COLO668 (cell line): ENCODE measurements at regions not wholly inside any gene's neighbourhood (a gene's known extent, or its start where the extent isn't known, plus 50 kb on each side); places are given as distances from the start of the nearest gene placed in this dataset.
"Not testable (repeated sequence)": the region's sequence is repeated elsewhere in the genome, so short reads cannot be mapped to it uniquely, and the experiment has no call there.

Source experiments
- DNase-seq: peaks from one replicate; lab custom pipeline; 2025; ENCODE audit not compliant: unreplicated experiment; lab: John Stamatoyannopoulos, UW

DNA sequence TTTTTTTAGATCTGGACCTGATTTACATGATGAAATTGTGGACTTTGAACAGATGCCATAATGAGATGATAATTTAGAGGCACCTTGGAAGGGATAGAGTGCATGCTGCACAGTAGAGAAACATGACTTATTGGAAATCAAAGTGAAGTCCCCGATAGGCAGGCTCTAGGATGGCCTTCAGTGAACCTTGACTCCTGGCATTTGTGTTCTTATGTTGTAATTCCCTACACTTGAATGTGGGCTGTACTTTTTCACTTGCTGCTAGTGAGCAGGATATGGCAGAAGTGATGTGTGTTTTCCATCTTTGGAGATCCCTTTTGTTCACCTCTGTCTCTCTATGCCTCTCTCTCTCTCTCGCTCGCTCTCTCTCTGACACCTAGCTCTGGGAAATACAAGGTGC, 1614.6 kb downstream of the PCDH9 start:
- no peak for DNase-seq

DNA sequence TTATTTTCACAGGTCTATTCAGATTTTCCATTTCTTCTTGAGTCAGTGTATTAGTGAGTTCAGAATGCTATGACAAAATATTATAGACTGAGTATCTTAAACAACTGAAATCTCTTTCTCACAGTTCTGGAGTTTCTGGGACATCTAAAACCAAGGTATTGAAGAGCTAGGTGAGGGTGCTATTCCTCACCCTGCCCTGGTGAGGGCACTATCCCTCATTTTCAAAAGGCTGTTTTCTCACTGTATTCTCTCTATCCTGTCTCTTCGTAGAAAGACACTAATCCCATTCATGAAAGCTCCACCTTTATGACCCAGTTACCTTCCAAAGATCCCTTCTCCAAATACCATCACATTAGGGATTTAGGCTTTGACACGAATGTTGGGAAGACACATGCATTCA, 1617.1 kb downstream of the PCDH9 start:
- no peak for DNase-seq

DNA sequence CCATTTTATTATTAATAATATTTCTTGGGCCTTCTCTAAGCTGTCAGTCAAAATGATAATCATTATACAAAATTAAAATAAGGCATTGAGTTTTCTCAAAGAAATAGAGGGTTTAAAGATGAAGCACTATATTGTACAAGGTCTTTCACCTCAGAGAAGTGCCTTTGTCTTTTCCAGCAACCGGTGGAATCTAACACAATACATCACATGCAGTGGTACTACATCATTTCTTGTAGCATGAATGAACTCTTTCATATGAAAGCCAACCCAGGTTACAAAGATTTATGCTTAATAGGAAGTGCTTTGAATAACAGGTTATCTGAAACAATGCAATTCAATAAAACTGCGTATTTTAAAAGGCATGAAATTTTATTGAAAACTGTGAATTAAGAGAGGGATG, 1620.8 kb downstream of the PCDH9 start:
- no peak for DNase-seq

DNA sequence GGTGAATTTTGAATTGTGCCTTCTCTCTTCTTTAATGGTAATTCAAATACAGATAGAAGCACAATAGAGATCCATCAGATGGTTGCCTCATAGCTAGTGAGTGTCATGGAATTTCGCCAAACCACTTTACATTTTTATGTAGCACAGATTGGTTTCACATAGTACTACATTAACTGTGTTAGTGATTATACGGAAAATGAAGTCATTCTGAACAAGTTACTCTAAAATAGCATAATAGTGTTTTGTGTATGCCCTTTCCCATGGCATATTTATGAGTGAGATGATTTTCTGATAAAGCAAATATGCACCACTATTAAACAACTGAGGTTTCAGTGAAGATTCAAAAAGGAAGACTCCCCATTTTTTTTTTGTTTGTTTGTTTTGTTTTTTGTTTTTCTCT, 1623.5 kb downstream of the PCDH9 start:
- DNase-seq, result no peak

DNA sequence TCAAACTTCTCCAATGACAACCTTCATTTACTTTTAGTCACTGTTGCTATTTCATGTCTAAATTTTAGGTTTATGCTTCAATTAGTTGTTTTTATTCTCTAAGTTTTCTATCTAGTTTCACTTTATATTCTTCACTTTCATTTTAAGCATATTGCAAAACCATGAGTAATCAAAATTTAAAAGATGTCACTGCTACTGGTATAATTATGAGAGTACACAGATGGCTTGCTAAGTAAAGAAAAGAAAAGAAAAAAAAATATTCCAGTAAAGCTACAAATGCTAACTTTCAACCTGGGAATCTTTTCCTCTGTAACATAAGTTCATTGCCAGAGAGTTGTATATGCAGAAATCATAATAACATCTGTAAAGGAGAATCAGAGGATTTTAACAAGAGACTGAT, 1624.7 kb downstream of the PCDH9 start:
- DNase-seq, result no peak

DNA sequence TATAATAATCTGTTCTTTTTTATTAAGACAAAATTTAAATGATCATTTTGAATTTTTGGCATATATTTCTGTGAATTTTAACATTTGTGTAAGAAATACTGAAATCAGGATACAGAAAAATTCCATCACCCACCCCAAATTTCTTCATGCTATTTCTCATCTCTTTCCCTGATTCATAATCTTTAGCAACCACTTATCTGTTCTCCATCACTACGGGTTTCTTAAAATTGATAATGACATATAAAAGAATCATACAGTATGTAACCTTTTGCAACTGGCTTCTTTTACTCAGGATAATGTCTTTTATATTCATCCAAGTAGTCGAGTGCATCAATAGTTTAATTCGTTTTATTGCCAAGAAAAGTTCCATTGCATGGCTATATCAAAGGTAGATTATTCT, 1627.0 kb downstream of the PCDH9 start:
- DNase-seq, result no peak

DNA sequence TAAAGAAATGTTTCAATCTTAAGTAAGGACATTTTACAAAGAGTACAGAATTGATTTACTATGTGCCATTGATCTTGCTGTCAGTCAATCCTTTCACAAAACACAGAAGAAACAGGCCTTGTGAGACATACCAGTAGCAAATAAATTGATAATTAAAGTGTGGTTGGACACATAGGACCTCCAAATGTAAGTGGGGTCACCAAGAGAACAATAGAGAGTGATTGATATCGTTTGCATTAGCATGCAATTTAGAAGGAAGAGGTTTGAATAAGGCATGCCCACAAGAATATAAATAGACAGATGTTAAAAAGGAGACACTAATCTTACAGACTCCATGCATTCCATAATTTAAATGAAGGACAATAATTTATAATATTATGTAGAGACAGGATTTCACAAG, 1628.3 kb downstream of the PCDH9 start:
- no peak for DNase-seq

DNA sequence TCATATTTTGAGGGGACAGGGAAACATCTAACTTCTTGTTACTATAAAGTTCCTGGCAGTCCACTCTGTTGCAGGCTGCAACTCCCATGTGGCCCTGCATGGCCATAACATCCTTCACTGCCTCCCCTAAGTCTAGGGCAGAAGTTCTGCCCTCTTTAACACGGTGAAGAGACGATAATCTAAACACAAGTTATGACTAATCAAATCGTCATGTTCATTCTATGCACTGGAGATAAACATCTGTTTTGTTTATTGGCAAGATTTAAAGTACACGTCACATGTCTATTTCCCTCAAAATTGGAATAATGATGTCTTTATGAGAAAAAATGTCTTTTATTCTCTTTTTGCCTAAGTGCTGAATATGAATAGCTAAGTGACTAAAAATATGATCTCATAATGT, 1629.4 kb downstream of the PCDH9 start:
- no peak for DNase-seq

DNA sequence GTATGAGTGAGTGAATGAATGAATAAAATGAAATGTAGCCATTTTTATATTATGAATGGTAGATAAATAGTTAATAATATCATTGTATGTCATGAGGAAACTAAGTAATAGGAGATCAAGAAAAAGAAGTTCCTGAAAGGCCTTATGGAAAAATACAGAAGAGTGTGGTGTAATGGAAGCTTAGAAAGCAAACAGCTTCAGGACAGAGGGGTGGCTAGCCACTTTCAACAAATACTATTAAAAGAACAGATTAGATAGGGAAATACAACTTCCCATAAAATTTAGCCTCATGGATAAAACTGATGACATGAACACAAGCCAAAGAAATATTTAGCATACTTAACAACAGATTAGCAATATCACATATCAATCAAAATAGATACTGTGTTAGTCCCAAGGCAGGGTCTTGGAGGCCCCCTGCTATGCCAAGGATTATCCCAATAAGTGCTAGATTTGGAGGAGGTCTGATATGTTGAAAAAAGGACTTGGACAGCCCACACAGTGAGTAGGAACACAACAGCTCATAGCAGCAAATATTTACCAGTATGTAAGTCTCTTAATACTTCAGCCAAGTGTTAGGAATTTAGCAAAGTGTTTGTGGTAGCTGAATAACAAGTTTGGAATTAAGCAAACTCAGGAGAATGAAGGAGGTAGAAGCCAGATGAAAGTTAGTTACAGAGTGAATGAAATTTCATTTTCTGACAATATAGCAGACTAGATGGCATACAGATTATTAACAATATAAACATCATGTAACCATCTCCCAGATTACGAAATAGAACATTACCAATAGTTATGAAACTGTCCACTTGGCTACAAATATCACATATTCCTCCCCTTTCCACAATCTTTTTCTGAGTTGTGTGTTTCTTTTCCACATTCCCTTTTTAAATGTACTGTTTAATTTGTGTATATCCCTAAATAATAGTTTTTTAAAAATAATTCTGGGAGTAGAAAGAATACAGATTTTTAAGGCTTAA, 1632.0 kb downstream of the PCDH9 start:
- no peak for DNase-seq

DNA sequence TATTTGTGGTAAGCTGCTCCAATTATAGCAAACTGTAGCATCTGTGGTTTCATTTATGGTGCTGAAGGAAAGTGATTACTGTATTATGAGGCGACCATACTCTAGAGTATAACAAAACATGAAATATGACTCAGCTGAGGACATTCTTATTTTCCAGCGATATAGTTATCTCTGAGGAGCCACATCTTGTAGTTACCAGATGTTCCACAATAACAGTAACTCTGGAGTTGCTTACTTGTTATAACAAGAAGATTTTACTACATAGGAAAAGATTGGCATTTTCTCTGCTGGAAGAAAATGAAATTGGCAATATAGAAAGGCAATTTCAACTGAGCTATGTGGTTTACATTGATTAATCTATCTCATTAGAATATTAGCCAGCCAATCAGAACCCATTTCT, 1634.2 kb downstream of the PCDH9 start:
- no peak for DNase-seq

DNA sequence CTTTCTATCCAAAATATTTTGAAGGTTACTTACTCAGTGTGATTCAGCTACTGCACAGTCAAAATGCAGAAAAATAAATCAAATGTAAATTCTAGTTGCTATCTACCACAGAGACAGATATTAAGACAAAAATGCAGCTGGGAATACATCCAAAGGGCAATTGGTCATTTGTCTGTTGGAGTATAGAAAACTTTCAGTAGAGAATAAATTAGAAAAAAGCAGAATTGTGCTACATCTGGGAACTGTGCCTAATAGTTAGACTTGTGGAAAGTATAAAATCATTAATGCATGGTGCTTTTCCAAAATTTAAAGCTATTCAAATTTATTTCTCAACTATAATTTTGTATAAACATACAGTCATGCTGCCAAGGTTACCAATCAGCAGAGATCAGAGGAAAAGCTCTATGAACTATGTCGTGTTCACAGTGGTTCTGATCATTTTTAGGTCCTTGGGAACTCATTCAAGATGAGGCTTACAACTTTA, 1635.8 kb downstream of the PCDH9 start:
- DNase-seq, result no peak

DNA sequence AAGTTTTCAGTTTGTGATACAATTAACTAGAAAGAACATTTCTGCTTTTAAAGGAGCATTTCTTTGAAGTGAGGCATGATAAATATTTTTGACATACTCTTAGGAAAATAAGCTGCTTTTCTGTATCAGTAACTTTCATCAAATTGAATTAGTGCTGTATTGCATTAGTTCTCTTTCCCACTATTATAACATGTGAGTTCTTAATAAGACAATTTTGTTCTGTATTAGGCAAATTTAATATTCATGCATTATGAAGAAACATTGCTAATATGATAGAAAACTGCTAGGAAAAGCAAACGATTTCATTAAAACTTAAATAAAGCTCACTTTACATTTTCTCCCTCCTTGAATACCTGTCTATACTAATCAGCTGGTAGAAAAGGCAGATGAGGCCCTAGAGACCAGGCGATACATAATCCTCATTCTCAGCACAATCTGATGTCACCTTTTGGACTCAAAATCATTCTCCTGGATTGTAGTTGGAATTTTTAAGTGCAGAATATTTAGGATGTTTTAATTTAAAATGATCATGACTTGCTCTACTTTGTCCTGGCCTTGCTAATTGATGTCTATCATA, 1636.8 kb downstream of the PCDH9 start:
- no peak for DNase-seq

DNA sequence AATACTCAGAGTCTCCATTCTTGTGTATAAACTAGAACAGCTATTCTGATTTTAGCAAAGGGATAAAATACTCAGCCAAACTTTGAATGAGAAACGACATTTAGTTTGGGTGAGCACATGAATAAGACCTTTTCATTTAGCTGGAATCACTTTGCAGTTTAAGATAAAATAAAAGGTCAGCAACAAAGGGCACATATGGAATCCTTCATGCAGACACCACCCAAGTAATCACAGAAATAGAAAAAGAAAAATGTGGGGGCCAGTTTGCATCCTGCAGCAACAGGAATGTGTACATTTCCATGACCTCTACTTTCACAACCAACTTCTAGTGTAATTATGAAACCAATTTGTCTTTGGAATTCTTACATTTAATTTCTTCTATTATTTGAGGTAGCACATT, 1637.4 kb downstream of the PCDH9 start:
- no peak for DNase-seq

DNA sequence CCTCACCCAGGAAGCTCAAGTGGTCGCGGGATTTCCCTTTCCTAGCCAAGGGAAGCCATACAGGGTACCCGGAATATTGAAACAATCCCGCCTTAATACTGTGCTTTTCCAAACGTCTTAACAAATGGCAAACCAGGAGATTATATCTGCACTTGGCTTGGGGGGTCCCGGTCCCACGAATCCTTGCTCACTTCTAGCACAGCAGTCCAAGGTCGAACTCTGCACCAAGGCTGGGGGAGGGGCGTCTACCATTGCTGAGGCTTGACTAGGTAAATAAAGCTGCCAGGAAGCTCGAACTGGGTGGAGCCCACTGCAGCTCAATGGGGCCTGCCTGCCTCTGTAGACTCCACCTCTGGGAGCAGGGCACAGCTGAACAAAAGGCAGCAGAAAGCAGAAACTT, 1644.8 kb downstream of the PCDH9 start:
- peak; percentile 33 for DNase-seq

DNA sequence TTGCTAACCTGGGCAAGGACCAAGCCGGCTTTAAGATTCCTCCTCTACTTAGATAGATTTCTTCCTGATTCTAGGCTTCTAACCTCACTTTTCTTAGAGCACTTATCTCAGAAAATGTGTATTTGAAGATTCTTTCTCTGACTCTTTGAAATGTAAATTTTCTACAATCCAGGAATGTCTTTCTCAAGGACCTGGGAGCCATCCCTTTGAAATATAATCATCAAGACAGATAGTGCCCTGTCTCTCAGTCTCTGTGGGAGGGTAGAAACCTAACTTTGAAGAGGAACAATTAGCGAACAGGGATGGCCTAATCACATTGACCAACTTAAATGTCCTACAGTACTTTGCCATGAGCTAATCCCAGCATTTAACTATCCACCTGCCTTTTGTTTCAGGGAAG, 1646.0 kb downstream of the PCDH9 start:
- DNase-seq, result no peak

DNA sequence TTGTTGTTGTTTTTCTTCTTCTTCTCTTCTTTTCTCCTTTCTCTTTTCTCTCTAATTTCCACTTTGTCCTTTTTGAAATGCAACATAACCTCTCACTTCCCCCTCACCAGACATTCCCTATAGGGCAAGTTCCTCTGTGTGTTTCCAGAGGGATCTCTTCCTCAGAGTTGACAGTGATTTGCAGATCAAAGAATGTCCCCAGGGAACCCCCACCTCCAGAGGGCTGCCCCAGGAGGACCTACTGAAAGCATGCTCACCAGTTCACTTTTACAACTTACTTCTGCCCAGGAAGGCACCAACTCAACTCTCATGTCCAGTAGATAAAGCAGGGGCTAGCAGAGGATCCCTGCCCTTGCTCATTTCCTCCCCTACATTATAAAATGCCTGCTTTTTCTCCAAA, 1648.0 kb downstream of the PCDH9 start:
- DNase-seq, result no peak

DNA sequence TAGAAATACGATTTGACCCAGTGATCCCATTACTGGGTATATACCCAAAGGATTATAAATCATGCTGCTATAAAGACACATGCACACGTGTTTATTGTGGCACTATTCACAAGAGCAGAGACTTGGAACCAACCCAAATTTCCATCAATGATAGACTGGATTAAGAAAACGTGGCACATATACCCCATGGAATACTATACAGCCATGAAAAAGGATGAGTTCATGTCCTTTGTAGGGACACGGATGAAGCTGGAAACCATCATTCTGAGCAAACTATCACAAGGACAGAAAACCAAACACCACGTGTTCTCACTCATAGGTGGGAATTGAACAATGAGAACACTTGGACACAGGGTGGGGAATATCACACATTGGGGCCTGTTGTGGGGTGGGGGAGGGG, 1665.6 kb downstream of the PCDH9 start:
- DNase-seq, result not testable (repeated sequence)

DNA sequence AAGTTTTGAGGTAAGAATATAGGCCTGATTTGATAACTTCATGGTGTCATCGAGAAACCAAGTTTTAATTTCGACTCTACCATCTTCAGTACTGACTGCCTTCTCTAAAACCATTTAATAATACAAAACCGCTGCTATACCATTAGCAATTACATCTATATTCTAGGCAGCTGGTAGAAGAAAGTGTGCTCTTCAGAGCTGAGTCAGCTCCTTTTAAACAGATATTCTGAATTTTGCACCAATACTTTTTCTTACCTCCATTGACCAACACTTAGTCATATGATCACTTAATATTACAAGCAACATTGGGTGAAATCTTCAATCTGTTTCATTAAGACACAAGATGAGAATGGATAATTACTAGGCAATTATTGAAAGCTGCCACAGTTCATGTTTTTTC, 1667.8 kb downstream of the PCDH9 start:
- no peak for DNase-seq

DNA sequence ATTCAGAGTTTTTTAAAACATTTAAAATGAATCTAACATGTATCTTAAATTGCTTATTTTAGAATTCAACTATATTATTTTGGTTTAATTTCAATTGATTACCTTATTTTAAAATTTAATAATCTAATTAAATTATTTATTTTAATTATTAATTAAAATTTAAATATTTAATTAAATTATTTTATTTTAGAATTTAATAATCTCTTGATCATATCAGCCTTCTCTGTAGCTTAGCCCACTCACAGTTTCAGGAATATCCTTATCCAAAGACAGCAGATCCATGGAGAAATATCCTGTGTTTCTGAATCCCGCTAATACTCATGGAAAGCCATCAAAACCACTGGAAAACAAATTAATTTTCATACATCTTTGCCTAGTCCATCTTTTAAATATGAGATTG, 1669.2 kb downstream of the PCDH9 start:
- DNase-seq, result no peak

DNA sequence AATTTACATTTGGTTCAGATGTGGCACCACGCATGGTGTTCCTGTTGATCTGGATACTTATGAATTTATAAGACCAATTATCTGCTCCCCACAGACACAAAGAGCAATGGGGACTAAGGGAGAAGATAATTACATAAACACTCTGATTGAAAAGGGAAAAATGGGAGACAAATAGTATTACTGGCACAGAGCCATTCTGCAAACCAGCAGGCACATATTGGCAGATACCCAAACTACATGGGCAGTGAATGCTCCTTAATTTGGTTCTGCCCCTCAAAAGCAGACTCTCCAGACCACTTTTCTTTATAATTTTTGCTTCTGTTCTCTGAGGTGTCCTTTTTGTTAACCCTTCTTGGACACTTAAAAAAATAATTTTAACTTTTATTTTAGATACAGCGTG, 1674.2 kb downstream of the PCDH9 start:
- peak; percentile 37 for DNase-seq

DNA sequence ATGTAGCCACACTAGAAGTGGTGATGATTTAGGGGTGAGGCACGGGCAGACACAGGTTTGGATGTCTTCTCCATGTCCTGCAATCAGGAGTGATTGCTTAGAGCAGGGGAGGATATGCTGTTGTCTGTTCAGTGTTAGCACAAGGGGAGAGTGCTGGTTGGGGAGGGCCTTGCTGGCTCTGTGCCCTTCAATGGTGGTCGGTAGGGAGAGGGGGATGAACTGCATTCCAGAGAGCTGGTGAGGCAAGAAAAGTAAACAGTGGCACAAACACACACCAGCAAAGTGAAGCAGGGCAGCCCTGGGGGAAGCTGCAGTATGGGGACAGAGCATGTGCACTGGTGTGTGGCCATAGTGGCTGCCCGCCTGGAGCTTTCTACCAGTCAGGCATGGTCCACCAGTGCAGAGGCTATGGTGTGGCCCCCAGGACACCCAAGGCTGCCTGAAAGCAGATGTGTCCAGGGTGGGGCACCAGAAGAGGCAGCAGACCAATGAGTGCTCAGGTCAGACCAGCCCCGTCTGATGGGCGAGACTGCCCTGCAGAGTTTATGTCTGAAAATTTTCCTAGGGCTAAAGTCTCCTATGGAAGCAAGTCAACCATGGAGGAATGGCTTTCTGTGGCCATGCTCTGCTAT, 1676.9 kb downstream of the PCDH9 start:
- peak; percentile 24 for DNase-seq

DNA sequence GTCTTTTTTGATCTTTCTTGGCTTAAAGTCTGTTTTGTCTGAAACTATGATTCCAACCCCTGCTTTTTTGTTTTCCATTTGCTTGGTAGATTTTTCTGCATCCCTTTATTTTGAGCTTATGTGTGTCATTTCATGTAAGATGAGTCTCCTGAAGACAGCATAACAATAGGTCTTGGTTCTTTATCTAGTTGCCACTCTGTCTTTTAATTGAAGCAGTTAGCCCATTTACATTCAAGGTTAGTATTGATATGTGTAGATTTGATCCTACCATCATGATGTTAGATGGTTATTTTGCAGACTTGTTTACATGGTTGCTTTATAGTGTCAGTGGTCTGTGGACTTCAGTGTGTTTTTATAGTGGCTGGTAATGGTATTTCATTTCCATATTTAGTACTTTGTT, 1678.9 kb downstream of the PCDH9 start:
- DNase-seq, result no peak
